ENCODE measurements at regions not wholly inside any gene's neighbourhood (a gene's known extent, or its start where the extent isn't known, plus 50 kb on each side); places are given as distances from the start of the nearest gene placed in this dataset.

DNA sequence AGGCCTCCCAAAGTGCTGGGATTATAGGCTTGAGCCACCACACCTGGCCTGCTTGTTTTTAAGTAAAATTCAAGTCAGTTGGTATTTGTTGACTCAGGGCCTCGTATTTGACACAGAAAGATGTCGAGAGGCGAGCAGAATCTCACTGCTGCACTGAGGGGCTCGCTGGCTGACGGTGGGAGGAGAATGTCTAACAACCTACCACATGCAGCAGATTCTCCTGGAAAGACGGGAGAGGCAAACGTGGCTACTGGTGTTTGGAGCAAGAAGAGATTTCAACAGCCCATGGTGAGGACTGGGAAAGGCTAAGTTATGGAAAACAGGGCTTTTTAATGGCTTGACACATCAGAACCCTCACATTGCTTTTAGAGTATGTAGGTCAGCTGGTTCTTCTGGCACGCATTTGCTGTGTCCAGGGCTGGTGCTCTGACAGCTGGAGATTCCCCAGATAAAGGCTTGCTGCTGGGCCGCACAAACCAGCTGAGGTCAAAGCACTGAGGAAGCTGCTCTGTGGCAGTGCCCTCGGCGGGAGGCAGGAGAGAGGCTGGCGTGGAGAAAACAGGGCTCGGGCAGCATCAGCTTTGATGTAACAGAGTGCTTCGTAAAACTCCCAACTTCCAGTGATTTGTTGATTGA is 84.2 kb upstream of the FRMD1 start:
- Mint-ChIP-seq H3K27me3 (ENCODE audit: low read depth in 3 of 3) (peaks cover 2 to 12% (median 4%) of the 10 kb centered on the region in 3 donors), H3K4me1 (peaks cover 0 to 1% of the 10 kb centered on the region in 2 donors), H3K9me3 (no peaks in the 10 kb centered on the region), H3K4me3 (no peak overlapping the region), H3K36me3 (no peaks in the 10 kb centered on the region), H3K27ac (no peak overlapping the region)
- DNase-seq: no peak

DNA sequence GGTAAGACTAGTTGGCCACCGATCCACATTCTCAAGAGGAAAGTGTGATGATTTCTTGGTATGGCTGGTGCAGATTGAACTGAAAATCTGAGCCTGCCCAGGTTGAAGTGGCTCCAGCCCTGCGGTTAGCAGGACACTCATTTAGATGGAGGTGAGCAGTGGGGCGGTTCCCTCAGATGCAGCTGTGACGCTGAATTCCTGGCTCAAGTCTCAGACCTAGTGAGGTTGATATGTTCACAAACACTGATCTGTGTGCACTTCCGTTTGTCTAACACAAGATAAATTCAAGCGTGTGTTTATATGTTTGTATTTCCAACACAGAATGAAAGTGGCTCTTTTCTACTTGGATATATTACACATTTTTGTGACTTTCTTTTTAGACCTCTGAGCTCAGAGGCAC is 83.4 kb upstream of the FRMD1 start:
- Mint-ChIP-seq H3K9me3 (no peaks in the 10 kb centered on the region), H3K4me3 (no peak overlapping the region), H3K27ac (no peak overlapping the region), H3K36me3 (no peaks in the 10 kb centered on the region), H3K4me1 (no peaks in the 10 kb centered on the region), H3K27me3 (ENCODE audit: low read depth in 3 of 3) (peaks cover 2 to 9% (median 4%) of the 10 kb centered on the region in 3 donors)
- DNase-seq: no peak

DNA sequence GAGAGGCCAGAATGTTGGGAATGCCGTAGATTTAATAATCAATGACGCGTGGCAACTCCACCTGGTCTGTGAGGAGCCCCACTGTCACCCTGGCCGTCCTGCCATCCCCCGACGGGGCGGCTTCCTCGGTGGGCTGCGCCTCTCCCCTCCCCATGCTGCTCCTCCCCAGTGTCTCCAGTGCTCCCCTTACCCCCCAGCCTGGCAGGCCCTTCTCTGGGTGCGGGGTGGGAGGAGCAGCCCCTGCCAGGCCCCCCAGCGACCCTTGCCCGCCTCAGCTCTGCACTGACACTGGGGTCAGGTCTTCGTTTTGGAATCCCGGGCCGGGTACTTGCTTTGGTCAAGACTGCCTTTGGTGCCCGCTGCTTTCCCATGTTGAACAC is 82.3 kb upstream of the FRMD1 start:
- peaks cover 1 to 7% (median 2%) of the 10 kb centered on the region in 3 donors for H3K27me3 Mint-ChIP-seq (ENCODE audit: low read depth in 3 of 3)
- H3K36me3 Mint-ChIP-seq: no peaks in the 10 kb centered on the region
- H3K9me3 Mint-ChIP-seq: no peaks in the 10 kb centered on the region
- no peak overlapping the region for H3K4me3 Mint-ChIP-seq
- no peak for DNase-seq
- no peaks in the 10 kb centered on the region for H3K4me1 Mint-ChIP-seq
- no peak overlapping the region for H3K27ac Mint-ChIP-seq

DNA sequence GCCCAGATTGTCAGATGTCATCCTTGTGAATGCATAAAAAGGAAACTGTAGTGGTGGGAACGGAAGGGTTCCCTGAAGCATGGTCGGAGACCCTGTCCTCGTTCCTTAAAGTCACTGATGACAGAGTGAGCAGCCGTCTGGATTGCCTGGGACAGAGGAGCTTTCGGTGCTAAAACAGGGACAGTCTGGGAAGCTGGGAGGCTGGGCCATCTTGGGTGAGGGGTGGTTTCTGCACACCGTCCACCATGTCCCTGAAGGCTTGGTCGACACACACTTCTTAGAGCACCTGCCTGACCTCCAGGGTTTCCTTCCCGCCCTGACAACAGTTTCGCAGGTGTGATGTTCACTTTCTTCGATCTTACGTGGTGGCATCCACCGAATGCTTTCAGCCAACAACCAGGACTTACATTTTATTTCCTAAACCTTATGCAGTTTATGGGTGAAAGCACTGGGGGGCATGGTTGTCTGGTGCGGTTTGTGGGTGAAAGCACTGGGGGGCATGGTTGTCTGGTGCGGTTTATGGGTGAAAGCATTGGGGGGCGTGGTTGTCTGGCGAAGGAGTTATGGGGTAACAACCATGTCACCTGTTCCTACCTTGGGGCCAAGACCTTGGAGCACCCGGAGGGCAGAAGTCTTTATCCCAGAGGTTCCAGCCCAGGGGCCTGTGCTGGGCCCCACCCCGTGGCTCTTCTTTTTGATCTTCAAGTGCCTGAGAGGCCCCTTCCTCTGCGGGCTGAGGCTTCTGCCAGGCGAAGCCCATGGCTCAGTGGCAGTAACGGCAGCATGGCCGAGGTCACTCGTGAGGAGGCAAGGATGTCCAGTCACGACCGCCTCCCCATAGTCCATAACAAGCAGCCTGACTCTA is 81.7 kb upstream of the FRMD1 start:
- no peak for DNase-seq
- Mint-ChIP-seq H3K4me3 (no peak overlapping the region), H3K9me3 (no peaks in the 10 kb centered on the region), H3K27me3 (ENCODE audit: low read depth in 3 of 3) (peaks cover 1 to 7% (median 2%) of the 10 kb centered on the region in 3 donors), H3K4me1 (no peaks in the 10 kb centered on the region), H3K27ac (no peak overlapping the region), H3K36me3 (no peaks in the 10 kb centered on the region)

DNA sequence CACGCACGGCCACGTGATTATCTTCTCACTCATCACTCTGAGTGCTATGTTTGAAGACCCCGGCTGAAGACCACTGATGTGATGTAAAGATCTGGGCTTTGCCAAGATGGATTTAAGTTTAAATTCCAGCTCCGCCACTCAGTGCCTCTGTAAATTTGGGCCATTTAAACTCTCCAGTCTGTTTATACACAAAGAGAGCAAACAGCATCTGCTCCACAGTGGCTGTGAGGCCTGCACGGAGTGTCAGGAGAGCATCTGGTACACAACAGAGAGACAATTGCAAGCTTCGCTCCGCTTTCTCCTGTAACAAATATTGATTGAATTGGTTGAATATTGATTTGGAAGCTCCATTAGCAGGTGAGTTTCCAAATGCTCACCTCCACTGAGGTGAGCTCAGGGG is 80.5 kb upstream of the FRMD1 start:
- H3K36me3 Mint-ChIP-seq: no peaks in the 10 kb centered on the region
- no peak for DNase-seq
- no peaks in the 10 kb centered on the region for H3K4me1 Mint-ChIP-seq
- H3K9me3 Mint-ChIP-seq: no peaks in the 10 kb centered on the region
- H3K4me3 Mint-ChIP-seq: no peak overlapping the region
- H3K27ac Mint-ChIP-seq: no peak overlapping the region
- H3K27me3 Mint-ChIP-seq (ENCODE audit: low read depth in 3 of 3): peaks cover 1 to 7% (median 2%) of the 10 kb centered on the region in 3 donors

DNA sequence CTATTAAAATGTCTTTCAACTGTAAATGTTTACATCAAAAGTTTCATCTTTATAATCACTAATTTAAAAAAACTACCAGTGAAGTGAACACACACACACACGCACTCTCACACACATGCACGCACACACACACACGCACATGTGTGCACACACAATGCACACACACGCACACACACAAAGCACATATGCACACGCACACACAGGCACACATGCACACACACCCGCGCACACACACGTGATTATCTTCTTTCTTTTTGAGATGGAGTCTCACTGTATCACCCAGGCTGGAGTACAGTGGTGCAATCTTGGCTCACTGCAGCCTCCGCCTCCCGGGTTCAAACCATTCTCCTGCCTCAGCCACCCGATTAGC is 80.0 kb upstream of the FRMD1 start:
- Mint-ChIP-seq H3K36me3 (no peaks in the 10 kb centered on the region), H3K4me1 (no peaks in the 10 kb centered on the region), H3K27ac (no peak overlapping the region), H3K9me3 (no peaks in the 10 kb centered on the region), H3K27me3 (ENCODE audit: low read depth in 3 of 3) (peaks cover 1 to 9% (median 2%) of the 10 kb centered on the region in 3 donors), H3K4me3 (no peak overlapping the region)
- no peak for DNase-seq

GRCh38 chr6:168158213-168158979 is 79.4 kb upstream of the FRMD1 start:
- H3K36me3 Mint-ChIP-seq: no peaks in the 10 kb centered on the region
- H3K27ac Mint-ChIP-seq: no peak overlapping the region
- H3K9me3 Mint-ChIP-seq: no peaks in the 10 kb centered on the region
- no peak overlapping the region for H3K4me3 Mint-ChIP-seq
- no peak for DNase-seq
- H3K4me1 Mint-ChIP-seq: no peaks in the 10 kb centered on the region
- peaks cover 1 to 9% (median 2%) of the 10 kb centered on the region in 3 donors for H3K27me3 Mint-ChIP-seq (ENCODE audit: low read depth in 3 of 3)

- H3K4me3 Mint-ChIP-seq: no peak overlapping the region
- H3K4me1 Mint-ChIP-seq: no peaks in the 10 kb centered on the region
- peak in 1 of 3 donors; percentile 21 for DNase-seq
- no peak overlapping the region for H3K27ac Mint-ChIP-seq
- H3K27me3 Mint-ChIP-seq (ENCODE audit: low read depth in 3 of 3): peaks cover 1 to 9% (median 2%) of the 10 kb centered on the region in 3 donors
- no peaks in the 10 kb centered on the region for H3K9me3 Mint-ChIP-seq
- H3K36me3 Mint-ChIP-seq: no peaks in the 10 kb centered on the region
Measured at GRCh38 chr6:168157272-168158212, 78.5 kb upstream of the FRMD1 start.

GRCh38 chr6:168156742-168157265 is 77.8 kb upstream of the FRMD1 start:
- H3K36me3 Mint-ChIP-seq: no peaks in the 10 kb centered on the region
- H3K4me3 Mint-ChIP-seq: no peak overlapping the region
- peaks cover 1 to 9% (median 2%) of the 10 kb centered on the region in 3 donors for H3K27me3 Mint-ChIP-seq (ENCODE audit: low read depth in 3 of 3)
- no peak for DNase-seq
- H3K9me3 Mint-ChIP-seq: no peaks in the 10 kb centered on the region
- H3K4me1 Mint-ChIP-seq: no peaks in the 10 kb centered on the region
- H3K27ac Mint-ChIP-seq: no peak overlapping the region

DNA sequence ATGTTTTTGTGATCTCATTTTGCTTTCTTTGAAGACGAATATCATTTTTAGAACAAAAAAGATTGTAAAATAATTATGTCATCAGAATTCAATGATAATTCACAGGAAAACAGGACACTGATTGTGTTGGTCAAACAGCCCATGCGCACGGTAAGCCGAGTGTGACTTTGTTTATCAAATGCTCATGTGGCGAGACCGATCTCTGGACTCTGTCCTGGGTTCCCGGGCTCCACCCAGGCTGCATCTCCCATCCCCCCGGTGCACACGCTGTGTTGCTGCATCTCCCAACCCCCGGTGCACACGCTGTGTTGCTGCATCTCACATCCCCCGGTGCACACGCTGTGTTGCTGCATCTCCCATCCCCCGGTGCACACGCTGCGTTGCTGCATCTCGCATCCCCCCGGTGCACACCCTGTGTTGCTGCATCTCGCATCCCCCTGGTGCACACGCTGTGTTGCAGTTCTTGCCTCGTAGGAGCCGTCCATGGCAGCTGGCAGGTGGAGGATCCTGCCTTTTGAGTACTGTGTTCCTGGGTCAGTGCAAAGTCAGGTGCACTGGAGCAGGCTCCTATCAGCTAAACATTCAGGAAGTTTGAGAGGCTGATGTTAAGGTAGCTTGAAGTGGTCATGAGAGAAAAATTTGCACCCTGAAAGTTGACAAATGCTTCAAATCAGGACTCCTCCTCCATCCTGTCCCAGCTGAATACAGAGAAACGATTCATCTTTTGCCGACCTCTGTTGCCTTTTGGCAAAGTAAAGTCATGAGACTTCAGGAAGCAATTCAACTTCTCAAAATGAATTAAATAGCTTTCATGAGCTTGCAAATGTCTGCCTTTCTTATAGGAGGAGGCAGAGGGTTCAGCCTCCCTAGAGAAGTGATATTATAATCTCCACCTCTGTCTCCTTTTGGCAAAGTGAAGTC is 77.1 kb upstream of the FRMD1 start:
- peaks cover 1 to 9% (median 2%) of the 10 kb centered on the region in 3 donors for H3K27me3 Mint-ChIP-seq (ENCODE audit: low read depth in 3 of 3)
- H3K4me3 Mint-ChIP-seq: no peak overlapping the region
- no peak overlapping the region for H3K27ac Mint-ChIP-seq
- no peak for DNase-seq
- H3K36me3 Mint-ChIP-seq: no peaks in the 10 kb centered on the region
- H3K4me1 Mint-ChIP-seq: no peaks in the 10 kb centered on the region
- H3K9me3 Mint-ChIP-seq: no peaks in the 10 kb centered on the region

GRCh38 chr6:168155193-168155592 is 76.2 kb upstream of the FRMD1 start:
- no peak for DNase-seq
- H3K4me3 Mint-ChIP-seq: no peak overlapping the region
- no peaks in the 10 kb centered on the region for H3K9me3 Mint-ChIP-seq
- H3K4me1 Mint-ChIP-seq: no peaks in the 10 kb centered on the region
- no peaks in the 10 kb centered on the region for H3K36me3 Mint-ChIP-seq
- H3K27me3 Mint-ChIP-seq (ENCODE audit: low read depth in 3 of 3): peaks cover 3 to 9% (median 5%) of the 10 kb centered on the region in 3 donors
- H3K27ac Mint-ChIP-seq: no peak overlapping the region

- Mint-ChIP-seq H3K9me3 (no peaks in the 10 kb centered on the region), H3K27ac (no peak overlapping the region), H3K27me3 (ENCODE audit: low read depth in 3 of 3) (peaks cover 1 to 5% (median 5%) of the 10 kb centered on the region in 3 donors), H3K36me3 (no peaks in the 10 kb centered on the region), H3K4me3 (no peak overlapping the region), H3K4me1 (no peaks in the 10 kb centered on the region)
- DNase-seq: no peak
Measured at GRCh38 chr6:168154263-168154917, 75.4 kb upstream of the FRMD1 start.
